H1 (cell line): ENCODE measurements at regions not wholly inside any gene's neighbourhood (a gene's known extent, or its start where the extent isn't known, plus 50 kb on each side); places are given as distances from the start of the nearest gene placed in this dataset.

Source experiments
- BRCA1 ChIP-seq: IDR thresholded peaks from 2 replicates; pipeline ENCODE4 v1.6.1; 2012; ENCODE audit warnings: low read depth, low read length, improper control_type of control experiment
- EP300 ChIP-seq, 2 experiments: IDR thresholded peaks; 1 replicate in 1 of 2; 2 replicates in 1 of 2; pipeline ENCODE4 v1.6.1; 2011 to 2012; ENCODE audit warnings: low read depth in 2 of 2, low read length in 2 of 2, mild to moderate bottlenecking in 2 of 2, borderline replicate concordance in 1 of 2, inconsistent platforms in 1 of 2, moderate library complexity in 1 of 2
- HDAC6 ChIP-seq: IDR thresholded peaks from one replicate; pipeline ENCODE4 v1.7.1; 2012; ENCODE audit warnings: low read depth, mild to moderate bottlenecking, inconsistent platforms, low read length, moderate library complexity
- SAP30 ChIP-seq: fragments of 300-600 bp; sonication (generic); IDR thresholded peaks from 2 replicates; pipeline ENCODE4 v1.7.1; 2012; ENCODE audit warnings: low read length, moderate library complexity, mild to moderate bottlenecking, inconsistent platforms; ENCODE audit not compliant: insufficient read depth, insufficient replicate concordance
- TCF12 ChIP-seq: IDR thresholded peaks from 2 replicates; pipeline ENCODE4 v1.6.1; 2011; ENCODE audit warnings: low read depth, mild to moderate bottlenecking, low read length
- TF ChIP-seq, protein P1 (sequence below): fragments of 300-600 bp; sonication (generic); IDR thresholded peaks from 2 replicates; pipeline ENCODE4 v1.7.1; 2012; ENCODE audit warnings: low read length, moderate library complexity, mild to moderate bottlenecking, inconsistent platforms; ENCODE audit not compliant: insufficient replicate concordance

DNA sequence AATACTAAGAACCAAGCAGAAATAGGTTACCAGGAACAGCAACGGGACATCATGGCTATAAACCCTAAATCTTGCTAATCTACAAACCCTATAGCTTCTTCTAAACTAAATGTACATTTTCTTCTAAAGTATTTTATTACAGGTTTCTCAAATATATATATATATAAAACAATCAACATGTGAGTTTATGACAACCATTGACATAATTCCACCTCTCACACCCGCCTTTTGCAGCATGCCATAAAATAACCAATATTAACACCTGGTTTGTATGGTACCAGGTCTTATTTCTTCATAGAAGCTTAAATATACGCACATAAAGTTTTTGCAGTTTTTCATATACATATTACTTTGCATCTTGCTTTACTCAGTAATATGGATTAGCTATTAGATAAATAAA lies 955.3 kb upstream of the LCORL start (continued):
- TF ChIP-seq, protein P1, sequence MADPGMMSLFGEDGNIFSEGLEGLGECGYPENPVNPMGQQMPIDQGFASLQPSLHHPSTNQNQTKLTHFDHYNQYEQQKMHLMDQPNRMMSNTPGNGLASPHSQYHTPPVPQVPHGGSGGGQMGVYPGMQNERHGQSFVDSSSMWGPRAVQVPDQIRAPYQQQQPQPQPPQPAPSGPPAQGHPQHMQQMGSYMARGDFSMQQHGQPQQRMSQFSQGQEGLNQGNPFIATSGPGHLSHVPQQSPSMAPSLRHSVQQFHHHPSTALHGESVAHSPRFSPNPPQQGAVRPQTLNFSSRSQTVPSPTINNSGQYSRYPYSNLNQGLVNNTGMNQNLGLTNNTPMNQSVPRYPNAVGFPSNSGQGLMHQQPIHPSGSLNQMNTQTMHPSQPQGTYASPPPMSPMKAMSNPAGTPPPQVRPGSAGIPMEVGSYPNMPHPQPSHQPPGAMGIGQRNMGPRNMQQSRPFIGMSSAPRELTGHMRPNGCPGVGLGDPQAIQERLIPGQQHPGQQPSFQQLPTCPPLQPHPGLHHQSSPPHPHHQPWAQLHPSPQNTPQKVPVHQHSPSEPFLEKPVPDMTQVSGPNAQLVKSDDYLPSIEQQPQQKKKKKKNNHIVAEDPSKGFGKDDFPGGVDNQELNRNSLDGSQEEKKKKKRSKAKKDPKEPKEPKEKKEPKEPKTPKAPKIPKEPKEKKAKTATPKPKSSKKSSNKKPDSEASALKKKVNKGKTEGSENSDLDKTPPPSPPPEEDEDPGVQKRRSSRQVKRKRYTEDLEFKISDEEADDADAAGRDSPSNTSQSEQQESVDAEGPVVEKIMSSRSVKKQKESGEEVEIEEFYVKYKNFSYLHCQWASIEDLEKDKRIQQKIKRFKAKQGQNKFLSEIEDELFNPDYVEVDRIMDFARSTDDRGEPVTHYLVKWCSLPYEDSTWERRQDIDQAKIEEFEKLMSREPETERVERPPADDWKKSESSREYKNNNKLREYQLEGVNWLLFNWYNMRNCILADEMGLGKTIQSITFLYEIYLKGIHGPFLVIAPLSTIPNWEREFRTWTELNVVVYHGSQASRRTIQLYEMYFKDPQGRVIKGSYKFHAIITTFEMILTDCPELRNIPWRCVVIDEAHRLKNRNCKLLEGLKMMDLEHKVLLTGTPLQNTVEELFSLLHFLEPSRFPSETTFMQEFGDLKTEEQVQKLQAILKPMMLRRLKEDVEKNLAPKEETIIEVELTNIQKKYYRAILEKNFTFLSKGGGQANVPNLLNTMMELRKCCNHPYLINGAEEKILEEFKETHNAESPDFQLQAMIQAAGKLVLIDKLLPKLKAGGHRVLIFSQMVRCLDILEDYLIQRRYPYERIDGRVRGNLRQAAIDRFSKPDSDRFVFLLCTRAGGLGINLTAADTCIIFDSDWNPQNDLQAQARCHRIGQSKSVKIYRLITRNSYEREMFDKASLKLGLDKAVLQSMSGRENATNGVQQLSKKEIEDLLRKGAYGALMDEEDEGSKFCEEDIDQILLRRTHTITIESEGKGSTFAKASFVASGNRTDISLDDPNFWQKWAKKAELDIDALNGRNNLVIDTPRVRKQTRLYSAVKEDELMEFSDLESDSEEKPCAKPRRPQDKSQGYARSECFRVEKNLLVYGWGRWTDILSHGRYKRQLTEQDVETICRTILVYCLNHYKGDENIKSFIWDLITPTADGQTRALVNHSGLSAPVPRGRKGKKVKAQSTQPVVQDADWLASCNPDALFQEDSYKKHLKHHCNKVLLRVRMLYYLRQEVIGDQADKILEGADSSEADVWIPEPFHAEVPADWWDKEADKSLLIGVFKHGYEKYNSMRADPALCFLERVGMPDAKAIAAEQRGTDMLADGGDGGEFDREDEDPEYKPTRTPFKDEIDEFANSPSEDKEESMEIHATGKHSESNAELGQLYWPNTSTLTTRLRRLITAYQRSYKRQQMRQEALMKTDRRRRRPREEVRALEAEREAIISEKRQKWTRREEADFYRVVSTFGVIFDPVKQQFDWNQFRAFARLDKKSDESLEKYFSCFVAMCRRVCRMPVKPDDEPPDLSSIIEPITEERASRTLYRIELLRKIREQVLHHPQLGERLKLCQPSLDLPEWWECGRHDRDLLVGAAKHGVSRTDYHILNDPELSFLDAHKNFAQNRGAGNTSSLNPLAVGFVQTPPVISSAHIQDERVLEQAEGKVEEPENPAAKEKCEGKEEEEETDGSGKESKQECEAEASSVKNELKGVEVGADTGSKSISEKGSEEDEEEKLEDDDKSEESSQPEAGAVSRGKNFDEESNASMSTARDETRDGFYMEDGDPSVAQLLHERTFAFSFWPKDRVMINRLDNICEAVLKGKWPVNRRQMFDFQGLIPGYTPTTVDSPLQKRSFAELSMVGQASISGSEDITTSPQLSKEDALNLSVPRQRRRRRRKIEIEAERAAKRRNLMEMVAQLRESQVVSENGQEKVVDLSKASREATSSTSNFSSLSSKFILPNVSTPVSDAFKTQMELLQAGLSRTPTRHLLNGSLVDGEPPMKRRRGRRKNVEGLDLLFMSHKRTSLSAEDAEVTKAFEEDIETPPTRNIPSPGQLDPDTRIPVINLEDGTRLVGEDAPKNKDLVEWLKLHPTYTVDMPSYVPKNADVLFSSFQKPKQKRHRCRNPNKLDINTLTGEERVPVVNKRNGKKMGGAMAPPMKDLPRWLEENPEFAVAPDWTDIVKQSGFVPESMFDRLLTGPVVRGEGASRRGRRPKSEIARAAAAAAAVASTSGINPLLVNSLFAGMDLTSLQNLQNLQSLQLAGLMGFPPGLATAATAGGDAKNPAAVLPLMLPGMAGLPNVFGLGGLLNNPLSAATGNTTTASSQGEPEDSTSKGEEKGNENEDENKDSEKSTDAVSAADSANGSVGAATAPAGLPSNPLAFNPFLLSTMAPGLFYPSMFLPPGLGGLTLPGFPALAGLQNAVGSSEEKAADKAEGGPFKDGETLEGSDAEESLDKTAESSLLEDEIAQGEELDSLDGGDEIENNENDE: no peak
- TF ChIP-seq TCF12 (no peak), EP300 (IDR thresholded peaks at IDR 0.05; ENCODE audit: borderline replicate concordance in 1 of 2, low read depth in 2 of 2, low read length in 2 of 2) (no peak), HDAC6 (no peak), SAP30 (no peak), BRCA1 (no peak)
- TF ChIP-seq, all 59 proteins: peak for 0
